Loucy (cell line): ENCODE measurements at regions not wholly inside any gene's neighbourhood (a gene's known extent, or its start where the extent isn't known, plus 50 kb on each side); places are given as distances from the start of the nearest gene placed in this dataset.

Experiments used
- H2AFZ ChIP-seq: fragments of 200-600 bp; sonication (generic); 2 replicates; pipeline ENCODE4 v1.6.0; 2016; ENCODE audit warnings: antibody characterized with exemption, mild to moderate bottlenecking, low read length, moderate library complexity
- H3F3A ChIP-seq: fragments of 200-600 bp; 2 replicates; pipeline ENCODE4 v1.6.0; 2016; ENCODE audit warnings: antibody characterized with exemption, low read depth, mild to moderate bottlenecking
- H3K27me3 ChIP-seq: fragments of 200-600 bp; sonication (generic); 2 replicates; pipeline ENCODE4 v1.6.1; 2014; ENCODE audit warnings: low read length, mild to moderate bottlenecking; ENCODE audit not compliant: insufficient read depth, poor library complexity, severe bottlenecking
- H3K36me3 ChIP-seq: fragments of 200-600 bp; sonication (generic); 2 replicates; pipeline ENCODE4 v1.6.1; 2016; ENCODE audit warnings: low read length; ENCODE audit not compliant: insufficient read depth
- H3K4me1 ChIP-seq: fragments of 200-600 bp; sonication (generic); 2 replicates; pipeline ENCODE4 v1.5.1; 2014; ENCODE audit warnings: low read length, mild to moderate bottlenecking; ENCODE audit not compliant: insufficient read depth, poor library complexity, severe bottlenecking
- H3K4me2 ChIP-seq: fragments of 200-600 bp; sonication (generic); 2 replicates; pipeline ENCODE4 v1.6.0; 2014; ENCODE audit warnings: antibody characterized with exemption, low read length, low read depth, mild to moderate bottlenecking; ENCODE audit not compliant: poor library complexity, severe bottlenecking
- H3K4me3 ChIP-seq: fragments of 200-600 bp; sonication (generic); 2 replicates; pipeline ENCODE4 v1.5.1; 2014; ENCODE audit warnings: low read length, mild to moderate bottlenecking, mixed read lengths; ENCODE audit not compliant: poor library complexity, severe bottlenecking
- H3K79me2 ChIP-seq: fragments of 200-600 bp; sonication (generic); 2 replicates; pipeline ENCODE4 v1.6.1; 2014; ENCODE audit warnings: low read length; ENCODE audit not compliant: insufficient read depth
- H3K9ac ChIP-seq: fragments of 200-600 bp; sonication (generic); 2 replicates; pipeline ENCODE4 v1.6.0; 2014; ENCODE audit warnings: mild to moderate bottlenecking, low read depth, low read length, moderate library complexity; ENCODE audit not compliant: poor library complexity, severe bottlenecking
- H3K9me2 ChIP-seq: fragments of 200-600 bp; sonication (generic); replicated peaks from 2 replicates; pipeline ENCODE4 v1.6.1; 2016; ENCODE audit warnings: low read depth, low read length, mixed read lengths
- H3K9me3 ChIP-seq: fragments of 200-600 bp; sonication (generic); 2 replicates; pipeline ENCODE4 v1.6.1; 2014; ENCODE audit warnings: mild to moderate bottlenecking, antibody characterized with exemption, low read length, low read depth; ENCODE audit not compliant: insufficient read depth
- H4K20me1 ChIP-seq: fragments of 200-600 bp; sonication (generic); 2 replicates; pipeline ENCODE4 v1.6.0; 2014; ENCODE audit warnings: antibody characterized with exemption, low read length, mild to moderate bottlenecking; ENCODE audit not compliant: insufficient read depth, poor library complexity, severe bottlenecking
- CTCF ChIP-seq: fragments of 200-600 bp; sonication (generic); conservative IDR thresholded peaks from 2 replicates; pipeline ENCODE4 v1.5.1; 2014; ENCODE audit warnings: mild to moderate bottlenecking, antibody characterized with exemption, low read length
- EZH2phosphoT487 ChIP-seq: fragments of 200-600 bp; IDR thresholded peaks from 2 replicates; pipeline ENCODE4 v1.6.1; 2018; ENCODE audit warnings: antibody characterized with exemption, mild to moderate bottlenecking, moderate library complexity, borderline replicate concordance

GRCh38 chr10:94230134-94230785, 132.5 kb downstream of the NOC3L start:
- TF ChIP-seq CTCF (no peak), EZH2phosphoT487 (no peak)

GRCh38 chr10:94232711-94233383, 129.9 kb downstream of the NOC3L start:
- no peak overlapping the region for H3K4me3 ChIP-seq
- H2AFZ ChIP-seq, result no peak overlapping the region
- no peaks in the 10 kb centered on the region for H3K79me2 ChIP-seq
- no peak overlapping the region for H3K4me2 ChIP-seq
- no peaks in the 10 kb centered on the region for H3K9me2 ChIP-seq
- H3K36me3 ChIP-seq, result no peaks in the 10 kb centered on the region
- no peaks in the 10 kb centered on the region for H3K9me3 ChIP-seq
- TF ChIP-seq CTCF, result no peak
- TF ChIP-seq EZH2phosphoT487, result no peak
- no peaks in the 10 kb centered on the region for H3F3A ChIP-seq
- no peak overlapping the region for H3K9ac ChIP-seq
- H3K4me1 ChIP-seq, result no peaks in the 10 kb centered on the region
- H4K20me1 ChIP-seq, result no peaks in the 10 kb centered on the region
- H3K27me3 ChIP-seq, result no peaks in the 10 kb centered on the region

More at GRCh38 chr10:94230134-94230785, 132.5 kb downstream of the NOC3L start:
- no peaks in the 10 kb centered on the region for H4K20me1 ChIP-seq
- H3K4me2 ChIP-seq, result no peak overlapping the region
- no peaks in the 10 kb centered on the region for H3K79me2 ChIP-seq
- H3K27me3 ChIP-seq, result no peaks in the 10 kb centered on the region
- H3K4me1 ChIP-seq, result no peaks in the 10 kb centered on the region
- no peaks in the 10 kb centered on the region for H3K9me3 ChIP-seq
- no peak overlapping the region for H3K4me3 ChIP-seq
- H3F3A ChIP-seq, result no peaks in the 10 kb centered on the region
- no peaks in the 10 kb centered on the region for H3K9me2 ChIP-seq
- no peak overlapping the region for H2AFZ ChIP-seq
- H3K36me3 ChIP-seq, result no peaks in the 10 kb centered on the region
- no peak overlapping the region for H3K9ac ChIP-seq

GRCh38 chr10:94235461-94235860, 127.3 kb downstream of the NOC3L start:
- H4K20me1 ChIP-seq, result no peaks in the 10 kb centered on the region
- H3F3A ChIP-seq, result no peaks in the 10 kb centered on the region
- no peaks in the 10 kb centered on the region for H3K36me3 ChIP-seq
- TF ChIP-seq EZH2phosphoT487, result no peak
- no peak for TF ChIP-seq CTCF
- H3K4me1 ChIP-seq, result no peaks in the 10 kb centered on the region
- no peak overlapping the region for H3K9ac ChIP-seq
- H3K9me3 ChIP-seq, result no peaks in the 10 kb centered on the region
- H3K27me3 ChIP-seq, result no peaks in the 10 kb centered on the region
- H3K4me3 ChIP-seq, result no peak overlapping the region
- no peaks in the 10 kb centered on the region for H3K9me2 ChIP-seq
- no peak overlapping the region for H3K4me2 ChIP-seq
- no peaks in the 10 kb centered on the region for H3K79me2 ChIP-seq
- no peak overlapping the region for H2AFZ ChIP-seq
